ENCODE measurements at regions not wholly inside any gene's neighbourhood (a gene's known extent, or its start where the extent isn't known, plus 50 kb on each side); places are given as distances from the start of the nearest gene placed in this dataset.
A peak's percentile ranks its signal among the peaks of the same experiment; 100 is the strongest.

DNA sequence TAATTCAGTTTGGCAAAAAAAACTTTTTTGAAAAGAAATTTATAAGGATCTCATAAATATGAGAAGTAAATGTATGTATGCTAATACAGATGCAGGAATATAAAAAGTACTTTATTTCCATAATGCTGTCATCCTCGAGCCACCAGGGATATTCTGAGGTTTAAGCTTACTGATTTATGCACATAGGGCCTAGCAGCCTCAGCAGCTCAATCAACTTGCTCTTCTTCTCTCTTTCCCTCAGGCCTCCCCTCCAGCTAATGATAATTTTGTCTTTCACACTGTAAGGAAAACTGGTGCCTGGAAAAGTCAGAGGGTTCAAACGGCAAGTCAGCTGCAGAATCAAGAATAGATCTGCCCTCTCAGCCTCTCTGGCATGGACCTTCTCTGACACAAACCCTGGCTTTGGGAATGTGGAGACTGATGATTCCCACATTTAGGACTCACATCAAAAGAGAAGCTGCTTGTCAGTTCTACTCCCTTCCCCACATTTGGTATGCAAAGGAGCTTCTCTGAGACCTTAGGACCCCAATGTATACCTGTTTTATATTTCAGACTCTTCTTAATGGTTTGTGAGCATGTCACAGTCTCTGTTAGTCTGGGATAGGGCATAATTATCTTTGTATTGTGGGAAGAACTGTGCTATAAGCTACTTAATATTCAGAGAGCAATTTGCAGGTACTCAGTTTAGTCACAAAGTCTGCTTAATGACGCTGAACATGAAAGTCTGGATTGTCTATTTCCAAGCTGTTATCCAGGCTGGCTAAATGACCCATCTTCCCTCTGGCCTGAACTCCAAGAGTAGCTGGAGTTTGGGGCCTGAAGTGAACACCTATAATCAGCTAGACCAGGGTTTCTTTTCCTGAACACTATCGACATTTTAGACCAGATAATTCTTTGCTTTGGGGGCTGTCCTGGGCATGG lies 52.1 kb upstream of the DIPK1A start:
- TF ChIP-seq, protein P1, sequence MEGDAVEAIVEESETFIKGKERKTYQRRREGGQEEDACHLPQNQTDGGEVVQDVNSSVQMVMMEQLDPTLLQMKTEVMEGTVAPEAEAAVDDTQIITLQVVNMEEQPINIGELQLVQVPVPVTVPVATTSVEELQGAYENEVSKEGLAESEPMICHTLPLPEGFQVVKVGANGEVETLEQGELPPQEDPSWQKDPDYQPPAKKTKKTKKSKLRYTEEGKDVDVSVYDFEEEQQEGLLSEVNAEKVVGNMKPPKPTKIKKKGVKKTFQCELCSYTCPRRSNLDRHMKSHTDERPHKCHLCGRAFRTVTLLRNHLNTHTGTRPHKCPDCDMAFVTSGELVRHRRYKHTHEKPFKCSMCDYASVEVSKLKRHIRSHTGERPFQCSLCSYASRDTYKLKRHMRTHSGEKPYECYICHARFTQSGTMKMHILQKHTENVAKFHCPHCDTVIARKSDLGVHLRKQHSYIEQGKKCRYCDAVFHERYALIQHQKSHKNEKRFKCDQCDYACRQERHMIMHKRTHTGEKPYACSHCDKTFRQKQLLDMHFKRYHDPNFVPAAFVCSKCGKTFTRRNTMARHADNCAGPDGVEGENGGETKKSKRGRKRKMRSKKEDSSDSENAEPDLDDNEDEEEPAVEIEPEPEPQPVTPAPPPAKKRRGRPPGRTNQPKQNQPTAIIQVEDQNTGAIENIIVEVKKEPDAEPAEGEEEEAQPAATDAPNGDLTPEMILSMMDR (conservative IDR thresholded peaks at IDR 0.05; ENCODE audit: low read depth, low read length): no peak
- no peak for TF ChIP-seq EZH2 (IDR thresholded peaks at IDR 0.05; ENCODE audit: borderline replicate concordance, low read depth, low read length, poor library complexity, severe bottlenecking)
- Histone ChIP-seq H3K9me3 (ENCODE audit: low read depth, low read length, poor library complexity, severe bottlenecking) (no peaks in the 10 kb centered on the region), H3K4me1 (ENCODE audit: insufficient read depth, low read length, poor library complexity, severe bottlenecking) (peaks cover 56% of the 10 kb centered on the region), H3K36me3 (ENCODE audit: insufficient read depth, low read length, poor library complexity, severe bottlenecking) (no peaks in the 10 kb centered on the region), H3K27me3 (replicated peaks; ENCODE audit: insufficient read depth, low read depth, low read length, poor library complexity) (no peaks in the 10 kb centered on the region), H3K4me3 (ENCODE audit: low read depth, low read length, poor library complexity, severe bottlenecking) (no peak overlapping the region), H3K27ac (ENCODE audit: low read depth, low read length, poor library complexity, severe bottlenecking) (peak overlapping the region; percentile 82)
- BruUV-seq (replicated peaks): no TSS peak
- ChIA-PET CTCF (no interaction called here), POLR2A (ENCODE audit: low non-redundant PET) (interaction anchor here (0.6 kb wide), 1 partner anchor 47 kb away, joined by 6 read pairs; no protein-coding TSS in a partner anchor)
- no peak for DNase-seq (ENCODE audit: low spot score)
- intact Hi-C loops (cut with micrococcal nuclease; ENCODE audit: unreplicated experiment): loop anchor here (2.0 kb wide), 1 partner anchor 65 kb away; the partner anchor contains the start of gene MTF2

GRCh38 chr1:93014168-93014567 lies 52.9 kb upstream of the DIPK1A start:
- ChIA-PET CTCF (interaction anchor here (0.6 kb wide), 1 partner anchor 749 kb away, joined by 4 read pairs; no protein-coding TSS in a partner anchor), POLR2A (ENCODE audit: low non-redundant PET) (no interaction called here)
- peak overlapping the region; percentile 82 for H3K27ac ChIP-seq (ENCODE audit: low read depth, low read length, poor library complexity, severe bottlenecking)
- no peak overlapping the region for H3K4me3 ChIP-seq (ENCODE audit: low read depth, low read length, poor library complexity, severe bottlenecking)
- TF ChIP-seq, protein P1 (conservative IDR thresholded peaks at IDR 0.05; ENCODE audit: low read depth, low read length): no peak
- no peak for TF ChIP-seq EZH2 (IDR thresholded peaks at IDR 0.05; ENCODE audit: borderline replicate concordance, low read depth, low read length, poor library complexity, severe bottlenecking)
- peaks cover 56% of the 10 kb centered on the region for H3K4me1 ChIP-seq (ENCODE audit: insufficient read depth, low read length, poor library complexity, severe bottlenecking)
- BruUV-seq (replicated peaks): no TSS peak
- no peaks in the 10 kb centered on the region for H3K27me3 ChIP-seq (replicated peaks; ENCODE audit: insufficient read depth, low read depth, low read length, poor library complexity)
- H3K9me3 ChIP-seq (ENCODE audit: low read depth, low read length, poor library complexity, severe bottlenecking): no peaks in the 10 kb centered on the region
- DNase-seq (ENCODE audit: low spot score): no peak
- H3K36me3 ChIP-seq (ENCODE audit: insufficient read depth, low read length, poor library complexity, severe bottlenecking): no peaks in the 10 kb centered on the region
- intact Hi-C loops (cut with micrococcal nuclease; ENCODE audit: unreplicated experiment): loop anchor here (2.0 kb wide), 1 partner anchor 65 kb away; the partner anchor contains the start of gene MTF2

DNA sequence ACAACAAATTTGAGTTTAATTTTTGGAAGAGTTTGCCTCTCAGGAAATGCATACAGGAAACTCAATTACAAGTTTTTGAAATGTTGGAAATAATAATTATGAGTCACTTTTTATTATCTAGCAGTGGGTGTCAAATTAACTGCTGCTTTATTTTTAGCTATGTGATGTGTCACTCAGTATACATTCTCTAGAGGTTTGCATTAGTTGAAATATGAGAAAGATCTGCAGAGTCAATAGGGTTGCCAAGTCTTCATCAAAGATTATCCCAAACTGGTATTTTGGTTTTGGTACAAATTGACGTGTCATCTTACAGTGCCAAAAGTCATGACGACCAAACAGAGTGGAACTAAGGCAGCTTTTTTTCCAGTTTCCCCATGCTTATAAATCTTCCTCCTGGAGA lies 54.3 kb upstream of the DIPK1A start:
- TF ChIP-seq, protein P1 (conservative IDR thresholded peaks at IDR 0.05; ENCODE audit: low read depth, low read length): no peak
- TF ChIP-seq EZH2 (IDR thresholded peaks at IDR 0.05; ENCODE audit: borderline replicate concordance, low read depth, low read length, poor library complexity, severe bottlenecking): no peak
- ChIA-PET POLR2A (ENCODE audit: low non-redundant PET) (interaction anchor here (0.6 kb wide), 1 partner anchor 177 kb away, joined by 4 read pairs; no protein-coding TSS in a partner anchor), CTCF (interaction anchor here (0.8 kb wide), 1 partner anchor 31 kb away, joined by 3 read pairs; no protein-coding TSS in a partner anchor)
- no TSS peak for BruUV-seq (replicated peaks)
- Histone ChIP-seq H3K4me1 (ENCODE audit: insufficient read depth, low read length, poor library complexity, severe bottlenecking) (peaks cover 56% of the 10 kb centered on the region), H3K36me3 (ENCODE audit: insufficient read depth, low read length, poor library complexity, severe bottlenecking) (no peaks in the 10 kb centered on the region), H3K27ac (ENCODE audit: low read depth, low read length, poor library complexity, severe bottlenecking) (peak overlapping the region; percentile 82), H3K4me3 (ENCODE audit: low read depth, low read length, poor library complexity, severe bottlenecking) (peak overlapping the region; percentile 3), H3K27me3 (replicated peaks; ENCODE audit: insufficient read depth, low read depth, low read length, poor library complexity) (no peaks in the 10 kb centered on the region), H3K9me3 (ENCODE audit: low read depth, low read length, poor library complexity, severe bottlenecking) (no peaks in the 10 kb centered on the region)
- intact Hi-C loops (cut with micrococcal nuclease; ENCODE audit: unreplicated experiment): loop anchor here (2.0 kb wide), 1 partner anchor 63 kb away; the partner anchor contains the start of gene MTF2
- peak; percentile 89 for DNase-seq (ENCODE audit: low spot score)

Measured in A673 (cell line).